VCaP (cell line): ENCODE measurements at regions not wholly inside any gene's neighbourhood (a gene's known extent, or its start where the extent isn't known, plus 50 kb on each side); places are given as distances from the start of the nearest gene placed in this dataset.
A peak's percentile ranks its signal among the peaks of the same experiment; 100 is the strongest.

Experiments used
- H3K27ac ChIP-seq: fragments of 450-650 bp; 2 replicates; pipeline ENCODE4 v1.5.1; 2017
- CTCF ChIP-seq: fragments of 450-650 bp; conservative IDR thresholded peaks from 2 replicates; pipeline ENCODE4 v1.5.1; 2017; ENCODE audit warnings: mild to moderate bottlenecking, moderate library complexity

- H3K27ac ChIP-seq = peak overlapping the region; percentile 71; the same call in 1 of the 2 replicates
- TF ChIP-seq CTCF = no peak
Observed at GRCh38 chr9:89674667-89675057, 69.8 kb downstream of the GADD45G start.

GRCh38 chr9:89675058-89675742 is 70.4 kb downstream of the GADD45G start:
- H3K27ac ChIP-seq = peak overlapping the region; percentile 71
- no peak for TF ChIP-seq CTCF

GRCh38 chr9:89676281-89676680 is 71.5 kb downstream of the GADD45G start:
- no peak for TF ChIP-seq CTCF
- peak overlapping the region; percentile 71 for H3K27ac ChIP-seq

GRCh38 chr9:89677702-89678395 is 73.0 kb downstream of the GADD45G start:
- no peak for TF ChIP-seq CTCF
- H3K27ac ChIP-seq = peak overlapping the region; percentile 71; the same call in 1 of the 2 replicates

- H3K27ac ChIP-seq = peak overlapping the region; percentile 71; the same call in 1 of the 2 replicates
- no peak for TF ChIP-seq CTCF
Observed at GRCh38 chr9:89678396-89679015, 73.7 kb downstream of the GADD45G start.

GRCh38 chr9:89679016-89679415 is 74.2 kb downstream of the GADD45G start:
- H3K27ac ChIP-seq = no peak overlapping the region; the same call in 1 of the 2 replicates
- no peak for TF ChIP-seq CTCF

- no peak overlapping the region for H3K27ac ChIP-seq
- TF ChIP-seq CTCF = no peak
Observed at GRCh38 chr9:89679581-89679980, 74.8 kb downstream of the GADD45G start.
